ENCODE measurements at regions not wholly inside any gene's neighbourhood (a gene's known extent, or its start where the extent isn't known, plus 50 kb on each side); places are given as distances from the start of the nearest gene placed in this dataset.

GRCh38 chr20:19850198-19850533, 92.1 kb downstream of the RIN2 start:
- Histone ChIP-seq H2BK120ac (ENCODE audit: low read depth, low read length) (no peak overlapping the region), H3K4ac (ENCODE audit: low read length) (no peak overlapping the region), H2BK15ac (ENCODE audit: low read length) (no peak overlapping the region), H3K9ac (ENCODE audit: low read depth, low read length, poor library complexity) (no peak overlapping the region), H3K23ac (ENCODE audit: low read depth, low read length, poor library complexity) (no peak overlapping the region), H3K27me3 (ENCODE audit: control insufficient read depth in 3 of 3, insufficient read depth in 3 of 3, low read depth in 1 of 3, low read length in 3 of 3) (no peaks in the 10 kb centered on the region), H3K27ac (replicated peaks; ENCODE audit: low read length) (no peak overlapping the region), H3K4me1 (ENCODE audit: control insufficient read depth in 2 of 2, insufficient read depth in 1 of 2, low read depth in 1 of 2, low read length in 2 of 2) (peaks cover 2 to 3% of the 10 kb centered on the region in 2 donors), H2BK5ac (ENCODE audit: low read length) (no peak overlapping the region), H3K4me3 (ENCODE audit: low read length in 2 of 2) (no peak overlapping the region), H3K36me3 (replicated peaks in 1 of 2; ENCODE audit: control insufficient read depth in 2 of 2, insufficient read depth in 2 of 2, low read length in 2 of 2) (no peaks in the 10 kb centered on the region), H3K18ac (ENCODE audit: low read length) (no peak overlapping the region), H2AK5ac (ENCODE audit: low read depth, low read length) (no peak overlapping the region), H3K9me3 (replicated peaks in 1 of 2; ENCODE audit: control insufficient read depth in 2 of 2, insufficient read depth in 1 of 2, low read depth in 1 of 2, low read length in 2 of 2) (no peaks in the 10 kb centered on the region), H4K91ac (ENCODE audit: low read depth, low read length, poor library complexity) (no peak overlapping the region), H3K79me1 (ENCODE audit: low read depth, low read length) (peaks cover 2% of the 10 kb centered on the region), H2AFZ (ENCODE audit: low read length) (peak overlapping the region; percentile 21), H4K8ac (ENCODE audit: low read depth, low read length) (no peak overlapping the region), H3K14ac (ENCODE audit: low read length) (no peak overlapping the region), H3K4me2 (ENCODE audit: insufficient read depth, low read length, poor library complexity, severe bottlenecking) (no peak overlapping the region), H2BK12ac (ENCODE audit: low read length) (no peak overlapping the region)
- WGBS, 2 donors (ENCODE audit: extremely low coverage in 2 of 2, insufficient read length in 2 of 2, insufficient replicate concordance in 1 of 2) = no CpG with 5 or more reads among the region's 4 CpGs
- no peak for DNase-seq (ENCODE audit: low spot score)

GRCh38 chr20:19851861-19852260, 93.8 kb downstream of the RIN2 start:
- Histone ChIP-seq H2BK5ac (ENCODE audit: low read length) (no peak overlapping the region), H3K4ac (ENCODE audit: low read length) (no peak overlapping the region), H3K14ac (ENCODE audit: low read length) (no peak overlapping the region), H3K36me3 (replicated peaks in 1 of 2; ENCODE audit: control insufficient read depth in 2 of 2, insufficient read depth in 2 of 2, low read length in 2 of 2) (no peaks in the 10 kb centered on the region), H3K4me2 (ENCODE audit: insufficient read depth, low read length, poor library complexity, severe bottlenecking) (no peak overlapping the region), H3K4me1 (ENCODE audit: control insufficient read depth in 2 of 2, insufficient read depth in 1 of 2, low read depth in 1 of 2, low read length in 2 of 2) (peaks cover 2 to 3% of the 10 kb centered on the region in 2 donors), H3K4me3 (ENCODE audit: low read length in 2 of 2) (no peak overlapping the region), H3K27ac (replicated peaks; ENCODE audit: low read length) (no peak overlapping the region), H3K27me3 (ENCODE audit: control insufficient read depth in 3 of 3, insufficient read depth in 3 of 3, low read depth in 1 of 3, low read length in 3 of 3) (no peaks in the 10 kb centered on the region), H2BK120ac (ENCODE audit: low read depth, low read length) (no peak overlapping the region), H3K9ac (ENCODE audit: low read depth, low read length, poor library complexity) (no peak overlapping the region), H2AFZ (ENCODE audit: low read length) (no peak overlapping the region), H3K23ac (ENCODE audit: low read depth, low read length, poor library complexity) (no peak overlapping the region), H2BK12ac (ENCODE audit: low read length) (no peak overlapping the region), H4K91ac (ENCODE audit: low read depth, low read length, poor library complexity) (no peak overlapping the region), H2BK15ac (ENCODE audit: low read length) (no peak overlapping the region), H3K9me3 (replicated peaks in 1 of 2; ENCODE audit: control insufficient read depth in 2 of 2, insufficient read depth in 1 of 2, low read depth in 1 of 2, low read length in 2 of 2) (no peaks in the 10 kb centered on the region), H3K79me1 (ENCODE audit: low read depth, low read length) (peaks cover 2% of the 10 kb centered on the region), H3K18ac (ENCODE audit: low read length) (no peak overlapping the region), H2AK5ac (ENCODE audit: low read depth, low read length) (no peak overlapping the region), H4K8ac (ENCODE audit: low read depth, low read length) (no peak overlapping the region)
- WGBS, 2 donors (ENCODE audit: extremely low coverage in 2 of 2, insufficient read length in 2 of 2, insufficient replicate concordance in 1 of 2) = no CpG with 5 or more reads among the region's 7 CpGs
- no peak for DNase-seq (ENCODE audit: low spot score)

GRCh38 chr20:19855416-19855815, 97.4 kb downstream of the RIN2 start:
- DNase-seq (ENCODE audit: low spot score) = no peak
- Histone ChIP-seq H3K23ac (ENCODE audit: low read depth, low read length, poor library complexity) (no peak overlapping the region), H3K79me1 (ENCODE audit: low read depth, low read length) (peaks cover 1% of the 10 kb centered on the region), H4K8ac (ENCODE audit: low read depth, low read length) (no peak overlapping the region), H3K4me1 (ENCODE audit: control insufficient read depth in 2 of 2, insufficient read depth in 1 of 2, low read depth in 1 of 2, low read length in 2 of 2) (no peaks in the 10 kb centered on the region), H2BK5ac (ENCODE audit: low read length) (no peak overlapping the region), H3K4me3 (ENCODE audit: low read length in 2 of 2) (no peak overlapping the region), H3K14ac (ENCODE audit: low read length) (no peak overlapping the region), H3K27ac (replicated peaks; ENCODE audit: low read length) (no peak overlapping the region), H2BK15ac (ENCODE audit: low read length) (no peak overlapping the region), H2AFZ (ENCODE audit: low read length) (no peak overlapping the region), H3K36me3 (replicated peaks in 1 of 2; ENCODE audit: control insufficient read depth in 2 of 2, insufficient read depth in 2 of 2, low read length in 2 of 2) (no peaks in the 10 kb centered on the region), H2BK120ac (ENCODE audit: low read depth, low read length) (no peak overlapping the region), H3K27me3 (ENCODE audit: control insufficient read depth in 3 of 3, insufficient read depth in 3 of 3, low read depth in 1 of 3, low read length in 3 of 3) (no peaks in the 10 kb centered on the region), H4K91ac (ENCODE audit: low read depth, low read length, poor library complexity) (no peak overlapping the region), H3K9ac (ENCODE audit: low read depth, low read length, poor library complexity) (no peak overlapping the region), H3K18ac (ENCODE audit: low read length) (no peak overlapping the region), H3K4me2 (ENCODE audit: insufficient read depth, low read length, poor library complexity, severe bottlenecking) (no peak overlapping the region), H3K4ac (ENCODE audit: low read length) (no peak overlapping the region), H3K9me3 (replicated peaks in 1 of 2; ENCODE audit: control insufficient read depth in 2 of 2, insufficient read depth in 1 of 2, low read depth in 1 of 2, low read length in 2 of 2) (no peaks in the 10 kb centered on the region), H2AK5ac (ENCODE audit: low read depth, low read length) (no peak overlapping the region), H2BK12ac (ENCODE audit: low read length) (no peak overlapping the region)
- WGBS, 2 donors (ENCODE audit: extremely low coverage in 2 of 2, insufficient read length in 2 of 2, insufficient replicate concordance in 1 of 2) = no CpG with 5 or more reads among the region's 3 CpGs

- no peak for DNase-seq (ENCODE audit: low spot score)
- H3K9me3 ChIP-seq (replicated peaks in 1 of 2; ENCODE audit: control insufficient read depth in 2 of 2, insufficient read depth in 1 of 2, low read depth in 1 of 2, low read length in 2 of 2) = no peaks in the 10 kb centered on the region
- no peak overlapping the region for H3K14ac ChIP-seq (ENCODE audit: low read length)
- no peak overlapping the region for H3K9ac ChIP-seq (ENCODE audit: low read depth, low read length, poor library complexity)
- no peak overlapping the region for H4K8ac ChIP-seq (ENCODE audit: low read depth, low read length)
- WGBS, 2 donors (ENCODE audit: extremely low coverage in 2 of 2, insufficient read length in 2 of 2, insufficient replicate concordance in 1 of 2) = no CpG with 5 or more reads among the region's 9 CpGs
- H3K18ac ChIP-seq (ENCODE audit: low read length) = no peak overlapping the region
- H3K27me3 ChIP-seq (ENCODE audit: control insufficient read depth in 3 of 3, insufficient read depth in 3 of 3, low read depth in 1 of 3, low read length in 3 of 3) = no peaks in the 10 kb centered on the region
- H3K4me1 ChIP-seq (ENCODE audit: control insufficient read depth in 2 of 2, insufficient read depth in 1 of 2, low read depth in 1 of 2, low read length in 2 of 2) = no peaks in the 10 kb centered on the region
- no peak overlapping the region for H2BK12ac ChIP-seq (ENCODE audit: low read length)
- no peak overlapping the region for H2AFZ ChIP-seq (ENCODE audit: low read length)
- H3K23ac ChIP-seq (ENCODE audit: low read depth, low read length, poor library complexity) = no peak overlapping the region
- no peaks in the 10 kb centered on the region for H3K36me3 ChIP-seq (replicated peaks in 1 of 2; ENCODE audit: control insufficient read depth in 2 of 2, insufficient read depth in 2 of 2, low read length in 2 of 2)
- no peak overlapping the region for H3K27ac ChIP-seq (replicated peaks; ENCODE audit: low read length)
- no peak overlapping the region for H3K4me2 ChIP-seq (ENCODE audit: insufficient read depth, low read length, poor library complexity, severe bottlenecking)
- no peak overlapping the region for H2BK15ac ChIP-seq (ENCODE audit: low read length)
- no peak overlapping the region for H2AK5ac ChIP-seq (ENCODE audit: low read depth, low read length)
- H3K4ac ChIP-seq (ENCODE audit: low read length) = no peak overlapping the region
- no peak overlapping the region for H2BK5ac ChIP-seq (ENCODE audit: low read length)
- H2BK120ac ChIP-seq (ENCODE audit: low read depth, low read length) = no peak overlapping the region
- no peaks in the 10 kb centered on the region for H3K79me1 ChIP-seq (ENCODE audit: low read depth, low read length)
- H4K91ac ChIP-seq (ENCODE audit: low read depth, low read length, poor library complexity) = no peak overlapping the region
- no peak overlapping the region for H3K4me3 ChIP-seq (ENCODE audit: low read length in 2 of 2)
These were observed 100.7 kb downstream of the RIN2 start for GRCh38 chr20:19858466-19859371.

Data from neuronal stem cell (in vitro differentiated cells).